GM03348 (cell line): ENCODE measurements at regions not wholly inside any gene's neighbourhood (a gene's known extent, or its start where the extent isn't known, plus 50 kb on each side); places are given as distances from the start of the nearest gene placed in this dataset.

ENCODE experiments used
- DNase-seq: peaks from one replicate; pipeline ENCODE4 v3.0.0; 2012; ENCODE audit warnings: low spot score

GRCh38 chr12:127268706-127269425 is 998.1 kb upstream of the TMEM132C start:
- DNase-seq = no peak

- peak; percentile 70 for DNase-seq
Measured at GRCh38 chr12:127270193-127270592, 996.8 kb upstream of the TMEM132C start.

- DNase-seq = no peak
Measured at GRCh38 chr12:127271776-127272175, 995.2 kb upstream of the TMEM132C start.

- DNase-seq = peak; percentile 56
Measured at GRCh38 chr12:127272864-127273263, 994.1 kb upstream of the TMEM132C start.

GRCh38 chr12:127273626-127274025 is 993.3 kb upstream of the TMEM132C start:
- DNase-seq = no peak

GRCh38 chr12:127275416-127275815 is 991.6 kb upstream of the TMEM132C start:
- no peak for DNase-seq

GRCh38 chr12:127277882-127278281 is 989.1 kb upstream of the TMEM132C start:
- DNase-seq = no peak

GRCh38 chr12:127278351-127278750 is 988.6 kb upstream of the TMEM132C start:
- DNase-seq = no peak

GRCh38 chr12:127280393-127281275 is 986.3 kb upstream of the TMEM132C start:
- DNase-seq = no peak

- DNase-seq = no peak
Measured at GRCh38 chr12:127282786-127283565, 984.0 kb upstream of the TMEM132C start.

GRCh38 chr12:127284021-127284420 is 982.9 kb upstream of the TMEM132C start:
- DNase-seq = no peak

GRCh38 chr12:127284870-127285431 is 982.0 kb upstream of the TMEM132C start:
- DNase-seq = peak; percentile 61

- no peak for DNase-seq
Measured at GRCh38 chr12:127286281-127286680, 980.7 kb upstream of the TMEM132C start.

GRCh38 chr12:127287256-127287655 is 979.7 kb upstream of the TMEM132C start:
- no peak for DNase-seq

GRCh38 chr12:127290251-127290650 is 976.7 kb upstream of the TMEM132C start:
- no peak for DNase-seq

GRCh38 chr12:127292736-127293135 is 974.2 kb upstream of the TMEM132C start:
- DNase-seq = no peak

GRCh38 chr12:127293507-127294310 is 973.3 kb upstream of the TMEM132C start:
- peak; percentile 82 for DNase-seq

- DNase-seq = no peak
Measured at GRCh38 chr12:127294651-127295210, 972.2 kb upstream of the TMEM132C start.

GRCh38 chr12:127295630-127296029 is 971.3 kb upstream of the TMEM132C start:
- no peak for DNase-seq

- no peak for DNase-seq
Measured at GRCh38 chr12:127296591-127296990, 970.4 kb upstream of the TMEM132C start.

GRCh38 chr12:127297327-127297726 is 969.6 kb upstream of the TMEM132C start:
- no peak for DNase-seq
